Loucy (cell line): ENCODE measurements at regions not wholly inside any gene's neighbourhood (a gene's known extent, or its start where the extent isn't known, plus 50 kb on each side); places are given as distances from the start of the nearest gene placed in this dataset.

Experiments
- EZH2phosphoT487 ChIP-seq: fragments of 200-600 bp; IDR thresholded peaks from 2 replicates; pipeline ENCODE4 v1.6.1; 2018; ENCODE audit warnings: antibody characterized with exemption, mild to moderate bottlenecking, moderate library complexity, borderline replicate concordance
- TF ChIP-seq, protein P1 (sequence below): fragments of 200-600 bp; sonication (generic); conservative IDR thresholded peaks from 2 replicates; pipeline ENCODE4 v1.5.1; 2014; ENCODE audit warnings: mild to moderate bottlenecking, antibody characterized with exemption, low read length

GRCh38 chr18:44258086-44258485 is 422.6 kb upstream of the SETBP1 start:
- TF ChIP-seq, protein P1, sequence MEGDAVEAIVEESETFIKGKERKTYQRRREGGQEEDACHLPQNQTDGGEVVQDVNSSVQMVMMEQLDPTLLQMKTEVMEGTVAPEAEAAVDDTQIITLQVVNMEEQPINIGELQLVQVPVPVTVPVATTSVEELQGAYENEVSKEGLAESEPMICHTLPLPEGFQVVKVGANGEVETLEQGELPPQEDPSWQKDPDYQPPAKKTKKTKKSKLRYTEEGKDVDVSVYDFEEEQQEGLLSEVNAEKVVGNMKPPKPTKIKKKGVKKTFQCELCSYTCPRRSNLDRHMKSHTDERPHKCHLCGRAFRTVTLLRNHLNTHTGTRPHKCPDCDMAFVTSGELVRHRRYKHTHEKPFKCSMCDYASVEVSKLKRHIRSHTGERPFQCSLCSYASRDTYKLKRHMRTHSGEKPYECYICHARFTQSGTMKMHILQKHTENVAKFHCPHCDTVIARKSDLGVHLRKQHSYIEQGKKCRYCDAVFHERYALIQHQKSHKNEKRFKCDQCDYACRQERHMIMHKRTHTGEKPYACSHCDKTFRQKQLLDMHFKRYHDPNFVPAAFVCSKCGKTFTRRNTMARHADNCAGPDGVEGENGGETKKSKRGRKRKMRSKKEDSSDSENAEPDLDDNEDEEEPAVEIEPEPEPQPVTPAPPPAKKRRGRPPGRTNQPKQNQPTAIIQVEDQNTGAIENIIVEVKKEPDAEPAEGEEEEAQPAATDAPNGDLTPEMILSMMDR: no peak
- TF ChIP-seq EZH2phosphoT487: no peak
